ENCODE measurements at regions not wholly inside any gene's neighbourhood (a gene's known extent, or its start where the extent isn't known, plus 50 kb on each side); places are given as distances from the start of the nearest gene placed in this dataset.

DNA sequence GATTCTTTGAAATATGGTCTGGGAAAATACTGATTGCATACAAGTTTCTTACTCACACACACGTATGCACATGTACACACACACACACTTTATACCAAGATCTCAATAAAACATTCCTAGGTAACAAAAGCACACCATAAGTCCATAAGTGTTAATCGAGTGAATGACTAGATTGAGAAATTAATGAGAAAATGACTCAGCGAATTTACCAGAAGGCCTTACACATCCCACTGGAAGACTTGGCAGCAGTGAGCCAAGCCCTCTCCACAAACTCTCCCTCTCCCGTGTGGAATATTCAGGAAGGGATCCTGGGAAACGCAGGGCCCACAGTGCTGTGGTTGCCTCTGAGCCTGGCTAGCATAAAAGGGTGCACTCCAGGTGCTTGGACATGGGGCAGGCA, 227.2 kb downstream of the LY86 start:
- Histone ChIP-seq H3K4me1 (peaks cover 0 to 2% (median under 1%) of the 10 kb centered on the region in 4 donors), H3K4me3 (no peak overlapping the region), H3K9me3 (no peaks in the 10 kb centered on the region), H3K27ac (no peak overlapping the region), H3K36me3 (no peaks in the 10 kb centered on the region), H3K27me3 (no peaks in the 10 kb centered on the region)
- TF ChIP-seq, protein P1, sequence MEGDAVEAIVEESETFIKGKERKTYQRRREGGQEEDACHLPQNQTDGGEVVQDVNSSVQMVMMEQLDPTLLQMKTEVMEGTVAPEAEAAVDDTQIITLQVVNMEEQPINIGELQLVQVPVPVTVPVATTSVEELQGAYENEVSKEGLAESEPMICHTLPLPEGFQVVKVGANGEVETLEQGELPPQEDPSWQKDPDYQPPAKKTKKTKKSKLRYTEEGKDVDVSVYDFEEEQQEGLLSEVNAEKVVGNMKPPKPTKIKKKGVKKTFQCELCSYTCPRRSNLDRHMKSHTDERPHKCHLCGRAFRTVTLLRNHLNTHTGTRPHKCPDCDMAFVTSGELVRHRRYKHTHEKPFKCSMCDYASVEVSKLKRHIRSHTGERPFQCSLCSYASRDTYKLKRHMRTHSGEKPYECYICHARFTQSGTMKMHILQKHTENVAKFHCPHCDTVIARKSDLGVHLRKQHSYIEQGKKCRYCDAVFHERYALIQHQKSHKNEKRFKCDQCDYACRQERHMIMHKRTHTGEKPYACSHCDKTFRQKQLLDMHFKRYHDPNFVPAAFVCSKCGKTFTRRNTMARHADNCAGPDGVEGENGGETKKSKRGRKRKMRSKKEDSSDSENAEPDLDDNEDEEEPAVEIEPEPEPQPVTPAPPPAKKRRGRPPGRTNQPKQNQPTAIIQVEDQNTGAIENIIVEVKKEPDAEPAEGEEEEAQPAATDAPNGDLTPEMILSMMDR (IDR thresholded peaks at IDR 0.05), result no peak
- TF ChIP-seq POLR2A (IDR thresholded peaks at IDR 0.05), result no peak
- DNase-seq, result no peak

DNA sequence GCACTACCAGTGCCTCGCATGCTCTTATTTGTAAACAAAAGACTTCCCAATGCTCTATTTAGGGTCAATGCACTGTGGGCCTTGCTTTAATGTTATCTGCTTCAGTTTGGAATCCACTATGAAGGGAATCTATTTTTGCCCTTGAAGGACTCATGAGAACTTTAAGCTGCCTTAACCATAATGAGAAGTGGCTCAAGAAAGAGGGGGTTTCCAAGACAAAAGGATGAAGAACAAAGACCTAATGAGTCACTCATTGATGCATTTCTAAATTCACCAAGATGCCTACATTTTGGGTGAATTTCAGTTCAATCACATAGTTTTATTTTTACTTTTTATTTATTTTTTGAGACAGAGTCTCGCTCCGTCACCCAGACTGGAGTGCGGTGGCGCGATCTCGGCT, 228.2 kb downstream of the LY86 start:
- H3K4me1 ChIP-seq, result peaks cover 0 to 6% (median 0%) of the 10 kb centered on the region in 4 donors
- H3K27me3 ChIP-seq, result no peaks in the 10 kb centered on the region
- H3K9me3 ChIP-seq, result no peaks in the 10 kb centered on the region
- no peak for DNase-seq
- no peaks in the 10 kb centered on the region for H3K36me3 ChIP-seq
- no peak overlapping the region for H3K4me3 ChIP-seq
- no peak for TF ChIP-seq POLR2A (IDR thresholded peaks at IDR 0.05)
- H3K27ac ChIP-seq, result no peak overlapping the region

DNA sequence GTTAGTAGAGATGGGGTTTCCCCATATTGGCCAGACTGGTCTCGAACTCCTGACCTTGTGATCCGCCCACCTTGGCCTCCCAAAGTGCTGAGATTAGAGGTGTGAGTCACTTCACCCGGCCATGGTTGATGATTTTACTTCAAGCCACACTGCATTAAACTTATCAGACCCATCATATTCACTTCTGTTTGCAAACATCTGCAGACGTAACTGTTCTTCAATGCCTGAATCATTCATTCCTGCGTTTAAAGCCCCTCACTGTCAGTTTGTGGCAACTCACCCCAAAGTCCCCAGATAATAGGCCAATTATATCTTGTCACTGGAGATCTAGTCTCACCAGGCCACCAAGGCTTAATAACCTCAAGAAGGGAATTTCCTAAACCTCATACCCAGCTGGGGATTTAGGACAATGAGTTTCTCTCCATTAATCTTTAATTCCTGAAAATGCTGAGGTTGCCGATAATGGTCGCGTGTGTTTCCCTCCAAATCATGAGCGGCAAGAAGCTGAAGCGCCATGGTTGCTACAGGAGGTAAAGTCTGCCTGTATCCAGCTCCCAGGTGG, 229.6 kb downstream of the LY86 start:
- Histone ChIP-seq H3K36me3 (no peaks in the 10 kb centered on the region), H3K9me3 (no peaks in the 10 kb centered on the region), H3K4me1 (peaks cover 0 to 6% (median 0%) of the 10 kb centered on the region in 4 donors), H3K27me3 (no peaks in the 10 kb centered on the region), H3K4me3 (no peak overlapping the region), H3K27ac (no peak overlapping the region)
- no peak for TF ChIP-seq POLR2A (IDR thresholded peaks at IDR 0.05)
- TF ChIP-seq, protein P1 (IDR thresholded peaks at IDR 0.05), result no peak
- DNase-seq, result no peak

DNA sequence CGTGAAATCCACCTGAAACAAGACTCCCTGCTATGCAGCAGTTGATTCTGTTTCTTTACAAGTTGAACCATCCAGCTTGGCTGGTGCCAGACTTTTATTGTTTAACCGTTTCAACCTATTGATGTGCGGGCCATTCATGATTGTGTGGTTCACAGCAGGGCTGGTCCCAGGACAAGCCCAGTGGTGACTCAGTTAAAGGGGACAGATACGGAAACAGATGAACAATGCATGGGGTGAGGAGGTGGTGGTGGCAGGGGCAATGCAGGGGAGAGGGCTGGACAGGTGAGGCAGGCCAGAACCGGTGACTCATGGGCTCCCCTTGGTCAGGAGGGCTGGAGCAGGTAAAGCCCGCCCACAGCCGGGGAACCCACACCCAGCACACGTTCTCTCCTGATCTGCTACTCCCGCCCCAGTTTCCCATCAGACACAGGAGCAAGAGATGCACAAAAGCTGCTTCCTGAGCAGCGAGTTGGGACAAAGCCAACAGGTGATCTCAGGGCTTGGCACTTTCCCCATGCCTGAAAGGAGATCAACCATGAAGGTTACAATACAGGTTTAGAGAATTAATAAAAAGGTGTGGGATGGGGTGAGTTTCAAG, 232.2 kb downstream of the LY86 start:
- peak in 2 of 3 donors; percentile 73 to 82 for DNase-seq
- Histone ChIP-seq H3K27me3 (no peaks in the 10 kb centered on the region), H3K9me3 (no peaks in the 10 kb centered on the region), H3K4me1 (peaks cover 0 to 16% (median 0%) of the 10 kb centered on the region in 4 donors), H3K4me3 (no peak overlapping the region), H3K27ac (peak overlapping the region in 3 of 4 donors; percentile 18 to 75 (median 24)), H3K36me3 (no peaks in the 10 kb centered on the region)
- no peak for TF ChIP-seq POLR2A (IDR thresholded peaks at IDR 0.05)
- TF ChIP-seq, protein P1 (IDR thresholded peaks at IDR 0.05), result no peak

DNA sequence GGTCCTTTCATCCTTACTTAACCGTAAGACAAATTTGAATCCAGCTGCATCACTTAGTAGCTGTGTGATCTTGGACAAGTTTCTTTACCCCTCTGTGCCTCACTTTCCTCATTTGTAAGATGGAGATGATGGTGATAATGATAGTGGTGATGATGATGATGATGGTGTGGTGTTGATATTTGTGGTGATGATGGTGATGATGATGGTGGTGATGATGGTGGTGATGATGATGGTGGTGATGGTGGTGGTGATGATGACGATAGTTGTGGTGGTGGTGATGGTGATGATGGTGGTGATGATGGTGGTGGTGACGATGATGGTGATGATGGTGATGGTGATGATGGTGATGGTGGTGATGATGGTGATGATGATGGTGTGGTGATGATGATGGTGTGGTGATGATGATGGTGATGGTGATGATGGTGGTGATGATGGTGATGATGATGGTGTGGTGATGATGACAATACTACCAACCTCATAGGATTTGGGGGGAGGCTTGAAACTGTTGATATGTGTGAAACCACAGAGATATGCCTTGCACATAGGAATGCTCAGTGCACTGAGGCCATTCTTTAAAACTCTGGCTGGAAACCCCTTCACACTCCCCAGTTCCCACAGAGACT, 233.2 kb downstream of the LY86 start:
- Histone ChIP-seq H3K4me1 (peaks cover 0 to 25% (median 3%) of the 10 kb centered on the region in 4 donors), H3K27ac (no peak overlapping the region), H3K4me3 (no peak overlapping the region), H3K36me3 (no peaks in the 10 kb centered on the region), H3K9me3 (no peaks in the 10 kb centered on the region), H3K27me3 (no peaks in the 10 kb centered on the region)
- TF ChIP-seq, protein P1 (IDR thresholded peaks at IDR 0.05), result no peak
- TF ChIP-seq POLR2A (IDR thresholded peaks at IDR 0.05), result no peak
- no peak for DNase-seq

DNA sequence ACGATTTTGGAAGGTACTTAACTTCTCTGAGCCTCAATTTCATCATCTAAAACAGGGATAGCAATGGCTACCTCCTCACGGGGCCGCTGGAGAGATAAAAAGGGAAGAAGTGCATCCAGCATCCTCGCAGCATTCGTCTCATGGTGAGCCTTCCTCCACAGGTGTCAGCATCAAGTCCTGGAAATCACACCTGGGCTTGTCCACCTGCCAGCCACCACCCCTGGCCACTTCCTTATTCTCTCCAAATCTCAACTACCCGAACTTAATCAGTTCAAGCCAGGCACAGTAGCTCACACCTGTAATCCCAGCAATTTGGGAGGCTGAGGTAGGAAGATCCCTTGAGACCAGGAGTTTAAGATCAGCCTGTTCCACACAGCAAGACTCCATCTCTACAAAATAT, 234.5 kb downstream of the LY86 start:
- H3K4me3 ChIP-seq, result no peak overlapping the region
- H3K36me3 ChIP-seq, result no peaks in the 10 kb centered on the region
- no peaks in the 10 kb centered on the region for H3K9me3 ChIP-seq
- no peaks in the 10 kb centered on the region for H3K27me3 ChIP-seq
- H3K27ac ChIP-seq, result no peak overlapping the region
- TF ChIP-seq POLR2A (IDR thresholded peaks at IDR 0.05), result no peak
- TF ChIP-seq, protein P1 (IDR thresholded peaks at IDR 0.05), result no peak
- no peak for DNase-seq
- peaks cover 0 to 28% (median 4%) of the 10 kb centered on the region in 4 donors for H3K4me1 ChIP-seq
